GM12878 (cell line): ENCODE measurements at regions not wholly inside any gene's neighbourhood (a gene's known extent, or its start where the extent isn't known, plus 50 kb on each side); places are given as distances from the start of the nearest gene placed in this dataset.

Experiments
- ATAC-seq: fragments of 200-7000 bp; cut with Tn5 transposase; 3 replicates; pipeline ENCODE4 v1.9.1; 2020; ENCODE audit warnings: mild to moderate bottlenecking, moderate library complexity
- BruUV-seq: library from RNA; stranded (reverse); fragments of 400-500 nt; replicated peaks from 2 replicates; lab custom pipeline; 2021; lab: Mats Ljungman, UMichigan
- CTCF ChIA-PET: fragments of 300-600 bp; sonication (Branson Sonifier 250); formaldehyde crosslinking; extraction: SDS; loops from one replicate; lab custom pipeline; 2021; ENCODE audit warnings: inconsistent platforms; lab: Yijun Ruan, JAX
- POLR2A ChIA-PET: fragments of 350-600 bp; formaldehyde crosslinking; extraction: SDS; loops from one replicate; lab custom pipeline; 2021; ENCODE audit warnings: inconsistent platforms; lab: Charles Lee
- RAD21 ChIA-PET: fragments of 300-600 bp; sonication (Branson Sonifier 250); formaldehyde crosslinking; loops from one replicate; lab custom pipeline; 2023; ENCODE audit warnings: antibody characterized with exemption; ENCODE audit not compliant: unreplicated experiment; lab: Charles Lee
- SMC1A ChIA-PET: fragments of 300-600 bp; sonication (Branson Sonifier 250); formaldehyde crosslinking; loops from one replicate; lab custom pipeline; 2023; ENCODE audit not compliant: unreplicated experiment, uncharacterized antibody; lab: Charles Lee
- DNase-seq: peaks from one replicate; pipeline ENCODE4 v3.0.0-alpha.2; 2011; ENCODE audit warnings: low read depth, low spot score
- FAIRE-seq: peaks from 3 replicates; lab custom pipeline; 2011; peaks lifted over from hg19 to GRCh38; lab: Jason Lieb, UNC
- H2AFZ ChIP-seq: 2 replicates; pipeline ENCODE4 v1.6.0; 2011; ENCODE audit warnings: low read depth, low read length, control low read depth; ENCODE audit not compliant: control insufficient read depth
- H3K27ac ChIP-seq: 2 replicates; pipeline ENCODE4 v1.5.1; 2011; ENCODE audit warnings: control low read depth; ENCODE audit not compliant: control insufficient read depth, insufficient read depth
- H3K27me3 ChIP-seq, 2 experiments: replicated peaks in 1 of 2; 2 replicates each; pipeline versions ENCODE4 v1.6.0 to v1.6.1; 2011; ENCODE audit warnings: low read length in 1 of 2; ENCODE audit not compliant: control insufficient read depth in 2 of 2, insufficient read depth in 2 of 2
- H3K36me3 ChIP-seq, 2 experiments: 2 replicates each; pipeline ENCODE4 v1.5.1; 2011; ENCODE audit warnings: low read length in 1 of 2; ENCODE audit not compliant: control insufficient read depth in 2 of 2, insufficient read depth in 2 of 2
- H3K4me1 ChIP-seq: 2 replicates; pipeline ENCODE4 v1.6.1; 2011; ENCODE audit warnings: mild to moderate bottlenecking, low read length, moderate library complexity, mixed read lengths; ENCODE audit not compliant: control insufficient read depth, insufficient read depth
- H3K4me2 ChIP-seq: 2 replicates; pipeline ENCODE4 v1.6.0; 2011; ENCODE audit warnings: control low read depth; ENCODE audit not compliant: control insufficient read depth, insufficient read depth
- H3K4me3 ChIP-seq: fragments of 200-600 bp; sonication (generic); 2 replicates; pipeline ENCODE4 v1.5.1; 2016
- H3K79me2 ChIP-seq: 2 replicates; pipeline ENCODE4 v1.6.0; 2011; ENCODE audit warnings: low read length; ENCODE audit not compliant: control insufficient read depth, insufficient read depth
- H3K9ac ChIP-seq: 2 replicates; pipeline ENCODE4 v1.8.0; 2011; ENCODE audit warnings: low read length, control low read depth, mixed read lengths; ENCODE audit not compliant: control insufficient read depth, insufficient read depth
- H3K9me3 ChIP-seq: replicated peaks from 3 replicates; pipeline ENCODE4 v1.5.1; 2011; ENCODE audit warnings: mild to moderate bottlenecking, low read length; ENCODE audit not compliant: control insufficient read depth, insufficient read depth
- H4K20me1 ChIP-seq: 2 replicates; pipeline ENCODE4 v1.6.0; 2011; ENCODE audit not compliant: control insufficient read depth, insufficient read depth
- CBX3 ChIP-seq: fragments of 200-600 bp; sonication (generic); IDR thresholded peaks from 2 replicates; pipeline ENCODE4 v1.6.1; 2016; ENCODE audit warnings: low read depth, borderline replicate concordance
- EGR1 ChIP-seq, 2 experiments: IDR thresholded peaks; 1 replicate in 1 of 2; 2 replicates in 1 of 2; pipeline ENCODE4 v1.6.1; 2011 to 2012; ENCODE audit warnings: low read depth in 2 of 2, low read length in 2 of 2, borderline replicate concordance in 1 of 2, mild to moderate bottlenecking in 1 of 2, moderate library complexity in 1 of 2
- GABPA ChIP-seq: IDR thresholded peaks from 2 replicates; pipeline ENCODE4 v1.6.1; 2014; ENCODE audit warnings: antibody characterized with exemption, low read depth, mild to moderate bottlenecking, inconsistent platforms
- HCFC1 ChIP-seq: fragments of 150-350 bp; IDR thresholded peaks from 2 replicates; pipeline ENCODE4 v1.6.1; 2014; ENCODE audit warnings: low read length
- HDAC6 ChIP-seq: fragments of 200-600 bp; sonication (generic); IDR thresholded peaks from one replicate; pipeline ENCODE4 v1.8.0; 2017; ENCODE audit warnings: antibody characterized with exemption; ENCODE audit not compliant: unreplicated experiment
- MTA3 ChIP-seq: IDR thresholded peaks from 2 replicates; pipeline ENCODE4 v1.6.1; 2012; ENCODE audit warnings: low read length, inconsistent platforms, borderline replicate concordance
- MYB ChIP-seq: fragments of 150-350 bp; IDR thresholded peaks from 2 replicates; pipeline ENCODE4 v1.6.1; 2014; ENCODE audit warnings: mild to moderate bottlenecking, low read depth, low read length, borderline replicate concordance
- RAD51 ChIP-seq: fragments of 450-650 bp; IDR thresholded peaks from 2 replicates; pipeline ENCODE4 v1.6.1; 2016; ENCODE audit warnings: moderate library complexity, mild to moderate bottlenecking, inconsistent platforms
- RB1 ChIP-seq: fragments of 450-650 bp; formaldehyde crosslinking; IDR thresholded peaks from 2 replicates; pipeline ENCODE4 v1.6.1; 2017; ENCODE audit warnings: mild to moderate bottlenecking, borderline replicate concordance
- SMAD5 ChIP-seq: IDR thresholded peaks from 2 replicates; pipeline ENCODE4 v1.6.1; 2016; ENCODE audit warnings: antibody characterized with exemption, low read depth
- SREBF2 ChIP-seq: IDR thresholded peaks from 2 replicates; pipeline ENCODE4 v1.6.1; 2012; ENCODE audit warnings: mild to moderate bottlenecking, low read length
- STAT3 ChIP-seq: IDR thresholded peaks from 2 replicates; pipeline ENCODE4 v1.6.1; 2011; ENCODE audit warnings: low read depth, low read length, improper control_type of control experiment
- TBL1XR1 ChIP-seq: IDR thresholded peaks from 2 replicates; pipeline ENCODE4 v1.6.1; 2012; ENCODE audit warnings: low read depth, low read length, improper control_type of control experiment
- USF1 ChIP-seq: IDR thresholded peaks from 2 replicates; pipeline ENCODE4 v1.6.1; 2011; ENCODE audit warnings: borderline replicate concordance, low read depth, mild to moderate bottlenecking, moderate library complexity, mixed read lengths, low read length; ENCODE audit not compliant: insufficient read depth; ENCODE audit errors: extremely low read length
- WRNIP1 ChIP-seq: IDR thresholded peaks from 2 replicates; pipeline ENCODE4 v1.6.1; 2011; ENCODE audit warnings: low read depth, low read length, improper control_type of control experiment, borderline replicate concordance
- ZSCAN29 ChIP-seq: fragments of 450-650 bp; IDR thresholded peaks from 2 replicates; pipeline ENCODE4 v1.6.1; 2017; ENCODE audit warnings: mild to moderate bottlenecking, moderate library complexity
- WGBS: methylation state at CpG from one replicate; pipeline ENCODE4 v1.1.6; 2016; ENCODE audit warnings: low lambda C conversion rate; ENCODE audit not compliant: insufficient replicate concordance, insufficient coverage; ENCODE audit errors: missing lambda C conversion rate; 5-methylcytosine and 5-hydroxymethylcytosine counted together
- in situ Hi-C: fragments of 300-500 bp; cut with MboI; formaldehyde crosslinking; loops from 9 replicates; pipeline ENCODE4 v1.14.3; 2018; ENCODE audit warnings: mixed read lengths
- intact Hi-C: fragments of 100-400 bp; cut with micrococcal nuclease; formaldehyde crosslinking; loops from one replicate; pipeline ENCODE4 v1.14.2; 2022; ENCODE audit not compliant: unreplicated experiment

- no peak overlapping the region for H3K27ac ChIP-seq
- FAIRE-seq, result no peak
- H3K4me1 ChIP-seq, result no peaks in the 10 kb centered on the region
- ChIA-PET RAD21 (no interaction called here), CTCF (no interaction called here), SMC1A (no interaction called here), POLR2A (no interaction called here)
- H3K9me3 ChIP-seq, result no peaks in the 10 kb centered on the region
- TF ChIP-seq HCFC1 (no peak), MYB (no peak), GABPA (no peak), SREBF2 (no peak), SMAD5 (no peak), STAT3 (no peak), WRNIP1 (no peak), RB1 (no peak)
- no peak overlapping the region for H3K4me3 ChIP-seq
- no peak overlapping the region for H2AFZ ChIP-seq
- no peak for DNase-seq
- H3K36me3 ChIP-seq, result no peaks in the 10 kb centered on the region
- intact Hi-C loops (no loop called here), in situ Hi-C loops (no loop called here)
- no peaks in the 10 kb centered on the region for H3K27me3 ChIP-seq
- no peaks in the 10 kb centered on the region for H4K20me1 ChIP-seq
- no peak overlapping the region for H3K4me2 ChIP-seq
- 30% methylated on average over 2 of the region's 2 CpGs for WGBS
- BruUV-seq, result no TSS peak
- no peak for ATAC-seq
- H3K79me2 ChIP-seq, result no peaks in the 10 kb centered on the region
- H3K9ac ChIP-seq, result no peak overlapping the region
Observed at GRCh38 chr2:151060287-151060686, 201.4 kb downstream of the RBM43 start.

- ATAC-seq (no peak), FAIRE-seq (no peak), DNase-seq (no peak)
- CTCF ChIA-PET, result interaction anchor here (0.6 kb wide), 1 partner anchor 1904 kb away, joined by 3 read pairs; no protein-coding TSS in a partner anchor
- no peaks in the 10 kb centered on the region for H3K36me3 ChIP-seq
- H3K27me3 ChIP-seq, result no peaks in the 10 kb centered on the region
- TF ChIP-seq TBL1XR1 (no peak), CBX3 (no peak), MTA3 (no peak), ZSCAN29 (no peak), USF1 (no peak), EGR1 (IDR thresholded peaks at IDR 0.05; ENCODE audit: borderline replicate concordance in 1 of 2, low read depth in 2 of 2, low read length in 2 of 2) (no peak), RAD51 (no peak), HDAC6 (no peak)
- H3K9ac ChIP-seq, result no peak overlapping the region
- BruUV-seq, result no TSS peak
- H3K79me2 ChIP-seq, result no peaks in the 10 kb centered on the region
- no peak overlapping the region for H2AFZ ChIP-seq
- no peak overlapping the region for H3K4me3 ChIP-seq
- intact Hi-C loops (no loop called here), in situ Hi-C loops (no loop called here)
- H3K4me1 ChIP-seq, result no peaks in the 10 kb centered on the region
- H4K20me1 ChIP-seq, result no peaks in the 10 kb centered on the region
- SMC1A ChIA-PET, result no interaction called here
- RAD21 ChIA-PET, result no interaction called here
- 36% methylated on average over 1 of the region's 1 CpG for WGBS
- no peaks in the 10 kb centered on the region for H3K9me3 ChIP-seq
- no peak overlapping the region for H3K4me2 ChIP-seq
- POLR2A ChIA-PET, result no interaction called here
- H3K27ac ChIP-seq, result no peak overlapping the region
Observed at GRCh38 chr2:151056870-151057269, 204.8 kb downstream of the RBM43 start.
